Caki2 (cell line): ENCODE measurements at regions not wholly inside any gene's neighbourhood (a gene's known extent, or its start where the extent isn't known, plus 50 kb on each side); places are given as distances from the start of the nearest gene placed in this dataset.
"Not testable (repeated sequence)": the region's sequence is repeated elsewhere in the genome, so short reads cannot be mapped to it uniquely, and the experiment has no call there.

Experiments
- DNase-seq: peaks from one replicate; pipeline ENCODE4 v3.0.0-alpha.2; 2015; ENCODE audit warnings: low read depth
- in situ Hi-C: cut with HindIII; loops from 2 replicates; pipeline ENCODE4 v1.10.0; 2016; ENCODE audit warnings: low sequenced_read_pairs, low pct_unique_long_range_greater_than_20kb, mixed read lengths

GRCh38 chr17:62137013-62137733 is 72.1 kb upstream of the MED13 start:
- DNase-seq, in situ Hi-C loops: not testable (repeated sequence)

DNA sequence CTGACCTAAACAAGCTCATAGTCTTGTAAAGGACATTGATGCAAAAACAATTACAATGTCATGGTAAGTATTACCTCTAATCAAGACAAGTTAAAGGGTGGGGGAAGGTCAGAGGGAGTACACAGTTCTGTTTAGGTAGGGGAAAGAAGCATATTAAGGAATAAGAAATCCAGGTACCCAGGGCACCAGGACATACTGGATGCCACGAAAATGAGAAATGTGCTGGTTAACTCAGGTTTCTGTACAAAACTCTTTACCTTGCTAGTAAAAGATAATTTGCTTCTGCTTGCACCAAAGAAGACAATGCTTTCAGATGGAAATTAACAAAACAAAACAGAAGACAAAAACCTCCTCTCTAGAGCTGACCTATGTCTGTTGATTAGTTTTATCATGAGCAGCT is 70.7 kb upstream of the MED13 start:
- DNase-seq, result no peak
- in situ Hi-C loops, result no loop called here

DNA sequence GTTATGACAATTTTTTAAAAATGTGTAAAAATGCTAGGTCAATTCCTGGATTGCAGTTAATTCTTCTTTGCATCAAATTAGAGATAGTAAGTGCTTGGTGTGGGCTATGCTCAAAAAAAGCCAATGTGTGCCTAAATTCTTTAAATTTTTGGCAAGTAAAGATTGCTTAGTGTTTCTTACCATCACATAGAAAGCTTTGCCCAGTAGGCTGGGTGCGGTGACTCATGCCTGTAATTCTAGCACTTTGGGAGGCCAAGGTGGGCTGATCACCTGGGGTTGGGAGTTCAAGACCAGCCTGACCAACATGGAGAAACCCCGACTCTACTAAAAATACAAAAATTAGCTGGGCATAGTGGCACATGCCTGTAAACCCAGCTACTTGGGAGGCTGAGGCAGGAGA is 70.0 kb upstream of the MED13 start:
- in situ Hi-C loops, DNase-seq: not testable (repeated sequence)

DNA sequence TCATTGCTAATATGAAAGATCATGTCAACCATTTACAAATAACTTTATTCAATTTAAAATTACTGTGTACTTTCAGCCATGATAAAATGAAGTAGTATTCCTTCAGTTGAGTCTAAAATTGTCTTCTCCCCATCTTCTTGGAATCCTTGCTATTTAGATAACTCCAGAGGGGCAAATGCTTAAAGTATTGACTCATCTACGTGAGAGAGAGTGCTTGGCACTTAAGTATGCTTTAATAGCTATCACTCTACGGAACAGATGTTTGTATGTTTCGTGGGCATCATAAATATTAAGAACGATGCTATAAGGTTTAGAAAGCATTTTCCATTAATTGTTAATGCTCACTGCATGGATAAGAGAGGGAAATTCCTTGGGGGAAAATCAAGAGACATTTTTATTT is 69.3 kb upstream of the MED13 start:
- in situ Hi-C loops, result no loop called here
- DNase-seq, result no peak

DNA sequence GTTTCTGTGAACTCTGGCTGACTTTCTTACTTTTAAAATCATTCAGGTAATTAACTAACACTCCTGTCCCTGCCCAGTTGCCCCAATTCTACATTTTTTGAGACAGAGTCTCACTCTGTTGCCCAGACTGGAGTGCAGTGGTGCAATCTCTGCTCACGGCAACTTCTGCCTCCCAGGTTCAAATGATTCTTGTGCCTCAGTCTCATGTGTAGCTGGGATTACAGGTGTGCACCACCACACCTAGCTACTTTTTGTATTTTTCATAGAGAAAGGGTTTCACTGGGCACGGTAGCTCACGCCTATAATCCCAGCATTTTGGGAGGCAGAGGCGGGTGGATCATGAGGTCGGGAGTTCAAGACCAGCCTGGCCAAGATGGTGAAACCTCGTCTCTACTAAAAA is 66.2 kb upstream of the MED13 start:
- DNase-seq, in situ Hi-C loops: not testable (repeated sequence)

- in situ Hi-C loops, result no loop called here
Measured at GRCh38 chr17:62130739-62131138, 65.7 kb upstream of the MED13 start.

DNA sequence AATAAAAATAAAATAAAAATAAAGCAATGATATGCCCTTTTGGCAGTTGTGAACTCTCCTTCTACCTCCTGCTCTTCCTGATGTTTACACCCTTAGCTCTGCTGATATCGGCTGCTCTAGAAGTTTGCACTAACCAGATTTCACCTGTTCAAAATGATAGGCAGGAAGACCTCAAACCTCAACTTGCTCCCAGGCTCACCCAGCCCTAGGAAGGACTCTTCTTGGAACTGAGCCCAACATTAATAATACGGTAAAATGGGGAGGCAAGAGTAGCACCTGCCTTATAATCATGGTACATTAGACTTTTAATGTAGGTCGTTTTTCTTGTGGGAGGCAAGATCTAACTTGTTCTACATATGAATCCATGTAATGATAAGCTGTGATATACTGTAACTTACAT is 61.2 kb upstream of the MED13 start:
- DNase-seq, result no peak
- in situ Hi-C loops, result no loop called here

More at GRCh38 chr17:62130739-62131138, 65.7 kb upstream of the MED13 start:
- DNase-seq, result no peak

- in situ Hi-C loops, result no loop called here
- no peak for DNase-seq
Measured at GRCh38 chr17:62125307-62125706, 60.2 kb upstream of the MED13 start.

GRCh38 chr17:62121025-62121730 is 56.1 kb upstream of the MED13 start:
- DNase-seq, result no peak
- in situ Hi-C loops, result no loop called here

- in situ Hi-C loops, result no loop called here
- no peak for DNase-seq
Measured at GRCh38 chr17:62119373-62119772, 54.3 kb upstream of the MED13 start.
